H1 (cell line): ENCODE measurements at regions not wholly inside any gene's neighbourhood (a gene's known extent, or its start where the extent isn't known, plus 50 kb on each side); places are given as distances from the start of the nearest gene placed in this dataset.

Experiments
- ASH2L ChIP-seq: fragments of 200-600, 300-600 bp; sonication (generic); IDR thresholded peaks from one replicate; pipeline ENCODE4 v1.7.1; 2017; ENCODE audit warnings: low read length
- CEBPB ChIP-seq: IDR thresholded peaks from 2 replicates; pipeline ENCODE4 v1.6.1; 2012; ENCODE audit warnings: low read depth, low read length
- CHD7 ChIP-seq: fragments of 300-600 bp; sonication (generic); IDR thresholded peaks from 2 replicates; pipeline ENCODE4 v1.7.1; 2012; ENCODE audit warnings: low read length, moderate library complexity, mild to moderate bottlenecking, inconsistent platforms; ENCODE audit not compliant: insufficient replicate concordance
- E2F6 ChIP-seq: IDR thresholded peaks from 2 replicates; pipeline ENCODE4 v1.6.1; 2012; ENCODE audit warnings: inconsistent platforms
- FOSL1 ChIP-seq: IDR thresholded peaks from 2 replicates; pipeline ENCODE4 v1.6.1; 2011; ENCODE audit warnings: mild to moderate bottlenecking, low read depth, low read length, moderate library complexity; ENCODE audit not compliant: insufficient read depth
- NANOG ChIP-seq: IDR thresholded peaks from 2 replicates; pipeline ENCODE4 v1.6.1; 2011; ENCODE audit warnings: low read length, low read depth, mild to moderate bottlenecking, inconsistent platforms; ENCODE audit not compliant: insufficient read depth, poor library complexity, severe bottlenecking
- PHF8 ChIP-seq: fragments of 200-600 bp; sonication (generic); conservative IDR thresholded peaks from 2 replicates; pipeline ENCODE4 v1.7.1; 2012; ENCODE audit warnings: low read depth, mild to moderate bottlenecking, inconsistent platforms, low read length, moderate library complexity
- SIX5 ChIP-seq: IDR thresholded peaks from 2 replicates; pipeline ENCODE4 v1.6.1; 2011; ENCODE audit warnings: mild to moderate bottlenecking, low read depth, low read length

GRCh38 chrX:3807906-3808305 lies 94.5 kb upstream of the PRKX start (continued):
- TF ChIP-seq CHD7 (no peak), NANOG (no peak), ASH2L (no peak), SIX5 (no peak), FOSL1 (no peak), E2F6 (no peak), CEBPB (no peak), PHF8 (no peak)
- TF ChIP-seq, all 59 proteins: peak for 0
